AG08396 (cell line): ENCODE measurements at regions not wholly inside any gene's neighbourhood (a gene's known extent, or its start where the extent isn't known, plus 50 kb on each side); places are given as distances from the start of the nearest gene placed in this dataset.
"Not testable (repeated sequence)": the region's sequence is repeated elsewhere in the genome, so short reads cannot be mapped to it uniquely, and the experiment has no call there.

Experiments used
- DNase-seq: peaks from one replicate; pipeline ENCODE4 v3.0.0; 2012; ENCODE audit warnings: low spot score, mixed read lengths

- not testable (repeated sequence) for DNase-seq
These were observed 59.1 kb upstream of the NBPF26 start for GRCh38 chr1:120664376-120665249.

DNA sequence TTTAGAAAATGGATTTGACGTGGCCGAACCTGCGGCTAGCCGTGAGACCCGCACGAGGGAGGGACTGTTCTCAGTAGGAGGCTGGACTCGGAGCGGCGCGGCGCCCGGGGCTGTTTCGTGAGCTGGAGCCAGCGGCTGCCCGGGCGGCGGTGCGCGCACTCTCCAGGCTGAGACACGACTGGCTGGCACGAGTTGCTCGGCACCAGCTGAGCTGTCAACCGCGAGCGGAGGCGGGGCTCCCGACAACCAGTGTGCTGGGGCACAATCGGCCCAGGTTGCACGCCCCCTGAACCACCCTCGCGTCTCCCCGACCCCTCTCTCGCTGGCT, 58.5 kb upstream of the NBPF26 start:
- not testable (repeated sequence) for DNase-seq

DNA sequence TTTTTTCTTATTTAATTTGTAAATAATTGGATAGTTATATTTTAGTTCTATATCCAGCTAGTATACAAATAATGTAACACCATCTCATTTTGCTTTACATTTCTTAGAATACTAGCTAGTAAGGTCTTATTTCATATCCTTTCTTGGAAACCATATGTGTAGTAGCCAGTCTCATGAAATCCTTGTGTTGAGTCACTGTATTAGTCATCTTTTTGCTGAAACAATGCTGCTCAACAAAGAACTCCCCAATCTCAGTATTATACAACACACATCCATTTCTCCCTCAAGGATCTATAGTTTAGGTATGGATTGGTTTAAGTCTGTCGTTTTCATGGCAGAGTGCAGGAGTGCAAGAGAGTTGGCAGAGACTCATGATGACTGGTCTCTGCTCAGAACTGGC, 55.6 kb upstream of the NBPF26 start:
- not testable (repeated sequence) for DNase-seq
